ENCODE measurements at regions not wholly inside any gene's neighbourhood (a gene's known extent, or its start where the extent isn't known, plus 50 kb on each side); places are given as distances from the start of the nearest gene placed in this dataset.

DNA sequence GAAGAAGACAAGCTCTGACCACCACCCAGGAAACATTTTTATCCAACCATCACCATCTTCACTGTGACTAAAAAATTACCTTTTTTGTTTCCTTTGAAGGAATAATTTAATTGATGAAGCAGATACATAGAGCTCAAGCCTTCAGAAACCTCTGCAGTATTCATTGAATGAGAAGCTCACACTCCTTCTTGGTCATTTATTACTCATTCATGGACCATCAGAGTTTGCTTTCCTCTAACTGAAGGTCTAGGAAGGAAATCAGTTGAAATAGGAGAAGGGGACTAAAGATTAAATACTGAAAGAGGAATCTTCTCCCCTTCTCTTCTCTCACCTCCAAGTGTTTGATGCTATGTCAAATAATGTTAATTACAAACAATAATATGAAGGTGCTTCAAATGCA lies 290.6 kb upstream of the KLF3 start:
- H3K9me3 Mint-ChIP-seq, result peaks cover 2% of the 10 kb centered on the region
- H3K4me1 Mint-ChIP-seq, result peaks cover 3% of the 10 kb centered on the region
- no peak for DNase-seq
- H3K27me3 Mint-ChIP-seq, result no peaks in the 10 kb centered on the region
- no peak for ATAC-seq (ENCODE audit: low read depth)
- TF ChIP-seq, protein P1, sequence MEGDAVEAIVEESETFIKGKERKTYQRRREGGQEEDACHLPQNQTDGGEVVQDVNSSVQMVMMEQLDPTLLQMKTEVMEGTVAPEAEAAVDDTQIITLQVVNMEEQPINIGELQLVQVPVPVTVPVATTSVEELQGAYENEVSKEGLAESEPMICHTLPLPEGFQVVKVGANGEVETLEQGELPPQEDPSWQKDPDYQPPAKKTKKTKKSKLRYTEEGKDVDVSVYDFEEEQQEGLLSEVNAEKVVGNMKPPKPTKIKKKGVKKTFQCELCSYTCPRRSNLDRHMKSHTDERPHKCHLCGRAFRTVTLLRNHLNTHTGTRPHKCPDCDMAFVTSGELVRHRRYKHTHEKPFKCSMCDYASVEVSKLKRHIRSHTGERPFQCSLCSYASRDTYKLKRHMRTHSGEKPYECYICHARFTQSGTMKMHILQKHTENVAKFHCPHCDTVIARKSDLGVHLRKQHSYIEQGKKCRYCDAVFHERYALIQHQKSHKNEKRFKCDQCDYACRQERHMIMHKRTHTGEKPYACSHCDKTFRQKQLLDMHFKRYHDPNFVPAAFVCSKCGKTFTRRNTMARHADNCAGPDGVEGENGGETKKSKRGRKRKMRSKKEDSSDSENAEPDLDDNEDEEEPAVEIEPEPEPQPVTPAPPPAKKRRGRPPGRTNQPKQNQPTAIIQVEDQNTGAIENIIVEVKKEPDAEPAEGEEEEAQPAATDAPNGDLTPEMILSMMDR (IDR thresholded peaks at IDR 0.05), result no peak
- CTCF ChIA-PET, result no interaction called here
- H3K4me3 Mint-ChIP-seq, result no peak overlapping the region
- no peak overlapping the region for H3K27ac Mint-ChIP-seq
- POLR2A ChIA-PET, result interaction anchor here (0.5 kb wide), 1 partner anchor 179 kb away, joined by 3 read pairs; no protein-coding TSS in a partner anchor
- intact Hi-C loops (cut with micrococcal nuclease), result no loop called here
- H3K36me3 Mint-ChIP-seq (ENCODE audit: low read depth), result no peaks in the 10 kb centered on the region

DNA sequence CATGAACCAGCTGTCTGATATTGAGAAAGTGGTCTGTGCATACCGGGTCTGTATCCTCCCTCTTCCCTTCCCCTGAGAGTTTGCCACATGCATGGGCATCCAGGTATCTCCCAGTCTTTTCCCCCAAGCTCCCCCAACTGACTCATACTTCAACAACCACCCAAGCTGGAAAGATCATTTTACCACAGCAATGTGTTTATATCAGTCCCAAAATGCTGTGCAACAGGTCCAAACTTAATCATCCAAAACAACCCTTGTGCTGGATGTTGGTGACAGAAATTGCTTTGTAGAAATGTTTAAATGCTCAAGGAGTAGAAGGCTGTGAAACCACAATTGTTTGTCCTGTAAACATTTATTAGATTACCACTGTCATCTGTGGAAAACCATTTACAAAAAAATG lies 286.8 kb upstream of the KLF3 start:
- ChIA-PET POLR2A (no interaction called here), CTCF (no interaction called here)
- no peak for ATAC-seq (ENCODE audit: low read depth)

DNA sequence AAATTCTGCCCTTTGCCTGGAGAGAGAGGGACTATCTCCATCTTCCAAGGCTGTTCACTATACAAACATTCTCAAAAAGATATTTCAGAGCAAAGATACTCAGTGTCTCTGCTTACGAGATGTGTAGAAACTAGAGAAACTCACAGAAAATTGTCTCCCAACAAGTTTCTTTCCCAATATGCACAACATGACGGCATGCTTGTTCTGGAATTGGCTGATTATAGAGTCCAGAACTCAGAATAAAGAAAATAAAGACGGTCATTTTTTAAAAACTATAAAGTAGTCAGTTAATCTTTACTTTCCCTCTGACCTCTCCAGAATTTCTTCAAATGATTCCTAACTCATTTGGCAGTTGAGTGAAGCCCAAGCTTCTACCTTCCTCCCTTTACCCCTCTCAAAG lies 285.5 kb upstream of the KLF3 start:
- intact Hi-C loops (cut with micrococcal nuclease), result no loop called here
- ChIA-PET CTCF (no interaction called here), POLR2A (no interaction called here)
- no peak overlapping the region for H3K27ac Mint-ChIP-seq
- TF ChIP-seq, protein P1 (IDR thresholded peaks at IDR 0.05), result no peak
- no peaks in the 10 kb centered on the region for H3K4me1 Mint-ChIP-seq
- H3K9me3 Mint-ChIP-seq, result no peaks in the 10 kb centered on the region
- no peak overlapping the region for H3K4me3 Mint-ChIP-seq
- DNase-seq, result no peak
- H3K36me3 Mint-ChIP-seq (ENCODE audit: low read depth), result no peaks in the 10 kb centered on the region
- ATAC-seq (ENCODE audit: low read depth), result no peak
- peaks cover 1% of the 10 kb centered on the region for H3K27me3 Mint-ChIP-seq

More for the DNA sequence above, 286.8 kb upstream of the KLF3 start:
- TF ChIP-seq, protein P1 (IDR thresholded peaks at IDR 0.05), result no peak
- Mint-ChIP-seq H3K9me3 (peaks cover 2% of the 10 kb centered on the region), H3K27me3 (no peaks in the 10 kb centered on the region), H3K36me3 (ENCODE audit: low read depth) (no peaks in the 10 kb centered on the region), H3K4me3 (no peak overlapping the region), H3K27ac (no peak overlapping the region), H3K4me1 (peaks cover 3% of the 10 kb centered on the region)
- DNase-seq, result no peak
- intact Hi-C loops (cut with micrococcal nuclease), result no loop called here

DNA sequence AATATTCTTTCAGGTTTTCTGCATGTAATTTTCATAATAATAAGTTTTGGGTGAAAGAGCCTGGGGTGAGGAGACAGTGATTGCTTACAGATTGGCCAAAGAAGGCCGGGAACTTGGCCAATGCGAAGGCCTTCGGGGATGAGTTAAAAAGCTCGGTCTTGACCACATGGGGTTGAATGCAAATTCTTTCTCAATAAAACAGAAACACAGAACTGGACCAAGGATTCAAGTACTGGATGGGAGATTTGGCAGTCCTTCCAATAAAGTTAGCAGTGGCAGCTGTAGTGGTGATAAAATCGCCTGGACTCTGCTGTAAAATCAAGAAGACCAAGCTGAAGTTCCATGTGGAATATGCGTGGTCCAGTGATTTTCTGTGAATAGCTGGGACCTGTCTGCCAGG lies 282.2 kb upstream of the KLF3 start:
- no peak for ATAC-seq (ENCODE audit: low read depth)
- POLR2A ChIA-PET, result no interaction called here
- DNase-seq, result no peak
- H3K27ac Mint-ChIP-seq, result no peak overlapping the region
- H3K4me1 Mint-ChIP-seq, result no peaks in the 10 kb centered on the region
- intact Hi-C loops (cut with micrococcal nuclease), result no loop called here
- TF ChIP-seq, protein P1 (IDR thresholded peaks at IDR 0.05), result no peak
- H3K9me3 Mint-ChIP-seq, result no peaks in the 10 kb centered on the region
- CTCF ChIA-PET, result no interaction called here
- H3K36me3 Mint-ChIP-seq (ENCODE audit: low read depth), result no peaks in the 10 kb centered on the region
- no peak overlapping the region for H3K4me3 Mint-ChIP-seq
- peaks cover 1% of the 10 kb centered on the region for H3K27me3 Mint-ChIP-seq

DNA sequence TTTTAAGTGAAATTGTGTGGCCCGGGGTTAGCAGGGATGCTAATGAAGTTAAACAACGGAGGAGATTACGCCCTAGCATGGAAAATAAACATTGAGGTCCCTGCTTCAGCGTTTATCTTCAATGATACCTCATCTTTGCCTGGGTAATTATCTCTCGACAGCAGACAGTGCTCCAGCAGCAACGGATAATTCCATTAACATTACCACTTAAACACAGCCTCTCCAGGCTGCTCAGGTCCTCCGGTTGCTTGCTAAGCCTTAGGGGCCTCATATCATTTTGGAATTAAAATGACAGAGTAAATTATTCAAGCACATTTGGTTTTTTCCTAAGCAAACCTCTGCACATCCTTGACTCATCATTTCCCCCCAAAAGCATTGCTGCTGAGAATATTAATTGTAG lies 281.5 kb upstream of the KLF3 start:
- Mint-ChIP-seq H3K9me3 (no peaks in the 10 kb centered on the region), H3K27me3 (peaks cover 1% of the 10 kb centered on the region), H3K4me3 (no peak overlapping the region), H3K4me1 (no peaks in the 10 kb centered on the region), H3K27ac (no peak overlapping the region), H3K36me3 (ENCODE audit: low read depth) (no peaks in the 10 kb centered on the region)
- no peak for DNase-seq
- intact Hi-C loops (cut with micrococcal nuclease), result no loop called here
- POLR2A ChIA-PET, result no interaction called here
- TF ChIP-seq, protein P1 (IDR thresholded peaks at IDR 0.05), result no peak
- no peak for ATAC-seq (ENCODE audit: low read depth)
- CTCF ChIA-PET, result no interaction called here
